A549 (cell line): ENCODE measurements at regions not wholly inside any gene's neighbourhood (a gene's known extent, or its start where the extent isn't known, plus 50 kb on each side); places are given as distances from the start of the nearest gene placed in this dataset.

Experiments used
- CBX2 ChIP-seq: fragments of 200-600 bp; sonication (generic); IDR thresholded peaks from 2 replicates; pipeline ENCODE4 v1.6.1; 2016; ENCODE audit warnings: low read depth, mild to moderate bottlenecking, borderline replicate concordance
- CEBPB ChIP-seq, 2 experiments: fragments of >200 bp in 1 of 2; sonication (Bioruptor Twin) in 1 of 2; formaldehyde crosslinking in 1 of 2; IDR thresholded peaks; 2 replicates each; pipeline ENCODE4 v1.6.1; 2012 to 2016
- CHD2 ChIP-seq: fragments of 150-350 bp; IDR thresholded peaks from 2 replicates; pipeline ENCODE4 v1.6.1; 2014; ENCODE audit warnings: low read length; ENCODE audit not compliant: partially characterized antibody
- EHF ChIP-seq: fragments of 250-450 bp; sonication (Bioruptor Pico); IDR thresholded peaks from 2 replicates; pipeline ENCODE4 v1.5.0; 2020; ENCODE audit warnings: mild to moderate bottlenecking
- JUN ChIP-seq, 2 experiments: fragments of >200 bp; sonication (Bioruptor Twin); formaldehyde crosslinking; IDR thresholded peaks; 2 replicates in 1 of 2; 3 replicates in 1 of 2; pipeline ENCODE4 v1.6.1; 2016 to 2017
- MYC ChIP-seq: IDR thresholded peaks from 2 replicates; pipeline ENCODE4 v1.6.1; 2012; ENCODE audit warnings: mild to moderate bottlenecking, inconsistent platforms, low read length, improper control_type of control experiment, borderline replicate concordance
- PHF8 ChIP-seq: fragments of 200-600 bp; sonication (generic); IDR thresholded peaks from 2 replicates; pipeline ENCODE4 v1.6.1; 2016; ENCODE audit warnings: low read depth, mild to moderate bottlenecking, antibody characterized with exemption, moderate library complexity, borderline replicate concordance
- RFX5 ChIP-seq: fragments of 450-650 bp; IDR thresholded peaks from 2 replicates; pipeline ENCODE4 v1.7.1; 2014; ENCODE audit warnings: antibody characterized with exemption, mild to moderate bottlenecking, moderate library complexity
- TF ChIP-seq, protein P1 (sequence below): fragments of >200 bp; sonication (Bioruptor Twin); formaldehyde crosslinking; IDR thresholded peaks from 3 replicates; pipeline ENCODE4 v1.5.1; 2016
- TF ChIP-seq, protein P2 (sequence below): fragments of 450-650 bp; IDR thresholded peaks from 2 replicates; pipeline ENCODE4 v1.6.1; 2014; ENCODE audit warnings: antibody characterized with exemption
- TF ChIP-seq, protein P3 (sequence below): IDR thresholded peaks from 2 replicates; pipeline ENCODE4 v1.6.1; 2012

DNA sequence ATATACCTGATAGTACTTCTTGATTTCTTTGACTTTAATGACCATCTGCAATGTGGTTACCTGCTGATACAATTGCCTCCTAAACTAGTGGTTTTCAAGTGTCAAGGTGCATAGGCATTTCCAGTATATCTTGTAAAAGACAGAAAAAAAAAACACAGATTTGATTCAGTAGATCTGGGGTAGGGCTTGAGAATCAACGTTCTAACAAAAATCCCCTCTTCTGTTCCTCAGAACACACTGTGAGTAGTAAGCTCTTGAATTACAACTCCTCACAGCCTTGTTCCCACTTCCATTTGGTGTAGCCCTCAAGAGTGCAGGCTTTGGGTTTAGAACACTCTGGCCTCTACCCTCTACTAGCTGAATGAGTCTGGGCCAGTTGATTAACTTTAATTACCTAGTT, 78.0 kb upstream of the CTSC start:
- TF ChIP-seq, protein P1, sequence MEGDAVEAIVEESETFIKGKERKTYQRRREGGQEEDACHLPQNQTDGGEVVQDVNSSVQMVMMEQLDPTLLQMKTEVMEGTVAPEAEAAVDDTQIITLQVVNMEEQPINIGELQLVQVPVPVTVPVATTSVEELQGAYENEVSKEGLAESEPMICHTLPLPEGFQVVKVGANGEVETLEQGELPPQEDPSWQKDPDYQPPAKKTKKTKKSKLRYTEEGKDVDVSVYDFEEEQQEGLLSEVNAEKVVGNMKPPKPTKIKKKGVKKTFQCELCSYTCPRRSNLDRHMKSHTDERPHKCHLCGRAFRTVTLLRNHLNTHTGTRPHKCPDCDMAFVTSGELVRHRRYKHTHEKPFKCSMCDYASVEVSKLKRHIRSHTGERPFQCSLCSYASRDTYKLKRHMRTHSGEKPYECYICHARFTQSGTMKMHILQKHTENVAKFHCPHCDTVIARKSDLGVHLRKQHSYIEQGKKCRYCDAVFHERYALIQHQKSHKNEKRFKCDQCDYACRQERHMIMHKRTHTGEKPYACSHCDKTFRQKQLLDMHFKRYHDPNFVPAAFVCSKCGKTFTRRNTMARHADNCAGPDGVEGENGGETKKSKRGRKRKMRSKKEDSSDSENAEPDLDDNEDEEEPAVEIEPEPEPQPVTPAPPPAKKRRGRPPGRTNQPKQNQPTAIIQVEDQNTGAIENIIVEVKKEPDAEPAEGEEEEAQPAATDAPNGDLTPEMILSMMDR: no peak
- TF ChIP-seq EHF (CRISPR knock-in tag) (no peak), MYC (no peak), CEBPB (IDR thresholded peaks at IDR 0.05) (no peak), RFX5 (no peak), CBX2 (no peak), JUN (IDR thresholded peaks at IDR 0.05) (no peak), PHF8 (no peak), CHD2 (no peak)
- TF ChIP-seq, protein P2, sequence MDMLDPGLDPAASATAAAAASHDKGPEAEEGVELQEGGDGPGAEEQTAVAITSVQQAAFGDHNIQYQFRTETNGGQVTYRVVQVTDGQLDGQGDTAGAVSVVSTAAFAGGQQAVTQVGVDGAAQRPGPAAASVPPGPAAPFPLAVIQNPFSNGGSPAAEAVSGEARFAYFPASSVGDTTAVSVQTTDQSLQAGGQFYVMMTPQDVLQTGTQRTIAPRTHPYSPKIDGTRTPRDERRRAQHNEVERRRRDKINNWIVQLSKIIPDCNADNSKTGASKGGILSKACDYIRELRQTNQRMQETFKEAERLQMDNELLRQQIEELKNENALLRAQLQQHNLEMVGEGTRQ: no peak
- TF ChIP-seq, protein P3, sequence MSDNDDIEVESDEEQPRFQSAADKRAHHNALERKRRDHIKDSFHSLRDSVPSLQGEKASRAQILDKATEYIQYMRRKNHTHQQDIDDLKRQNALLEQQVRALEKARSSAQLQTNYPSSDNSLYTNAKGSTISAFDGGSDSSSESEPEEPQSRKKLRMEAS: no peak
